Ascending aorta (tissue), 2 donors: ENCODE measurements at regions not wholly inside any gene's neighbourhood (a gene's known extent, or its start where the extent isn't known, plus 50 kb on each side); places are given as distances from the start of the nearest gene placed in this dataset.

Source experiments
- DNase-seq, 2 donors: peaks; one replicate each; pipeline ENCODE4 v3.0.0-alpha.2; 2019; ENCODE audit warnings: low spot score in 2 of 2
- H3K27ac ChIP-seq, 2 donors: fragments of 200-600 bp; sonication (generic); one replicate each; pipeline ENCODE4 v1.5.1; 2016 to 2017; ENCODE audit warnings: mild to moderate bottlenecking in 1 of 2
- H3K27me3 ChIP-seq: fragments of 200-600 bp; sonication (generic); one replicate; pipeline ENCODE4 v1.5.1; 2017
- H3K36me3 ChIP-seq, 2 donors: fragments of 200-600 bp; sonication (generic); one replicate each; pipeline ENCODE4 v1.5.1; 2016
- H3K4me1 ChIP-seq, 2 donors: fragments of 200-600 bp; sonication (generic); one replicate each; pipeline ENCODE4 v1.5.1; 2016 to 2017; ENCODE audit warnings: mild to moderate bottlenecking in 1 of 2
- H3K4me3 ChIP-seq, 2 donors: fragments of 200-600 bp; sonication (generic); one replicate each; pipeline ENCODE4 v1.5.1; 2016 to 2017; ENCODE audit warnings: mild to moderate bottlenecking in 1 of 2
- H3K9me3 ChIP-seq, 2 donors: fragments of 200-600 bp; sonication (generic); one replicate each; pipeline ENCODE4 v1.5.1; 2016
- intact Hi-C: fragments of 100-400 bp; cut with DNase I; formaldehyde crosslinking; loops from one replicate; pipeline ENCODE4 v1.15.1; 2023
- TF ChIP-seq, protein P1 (sequence below), 3 experiments: fragments of 200-600 bp in 2 of 3; fragments of 450-650 bp in 1 of 3; sonication (generic) in 2 of 3; IDR thresholded peaks; one replicate each; pipeline ENCODE4 v1.5.1; 2016 to 2019; ENCODE audit warnings: antibody characterized with exemption in 3 of 3, mild to moderate bottlenecking in 1 of 3, moderate library complexity in 1 of 3

DNA sequence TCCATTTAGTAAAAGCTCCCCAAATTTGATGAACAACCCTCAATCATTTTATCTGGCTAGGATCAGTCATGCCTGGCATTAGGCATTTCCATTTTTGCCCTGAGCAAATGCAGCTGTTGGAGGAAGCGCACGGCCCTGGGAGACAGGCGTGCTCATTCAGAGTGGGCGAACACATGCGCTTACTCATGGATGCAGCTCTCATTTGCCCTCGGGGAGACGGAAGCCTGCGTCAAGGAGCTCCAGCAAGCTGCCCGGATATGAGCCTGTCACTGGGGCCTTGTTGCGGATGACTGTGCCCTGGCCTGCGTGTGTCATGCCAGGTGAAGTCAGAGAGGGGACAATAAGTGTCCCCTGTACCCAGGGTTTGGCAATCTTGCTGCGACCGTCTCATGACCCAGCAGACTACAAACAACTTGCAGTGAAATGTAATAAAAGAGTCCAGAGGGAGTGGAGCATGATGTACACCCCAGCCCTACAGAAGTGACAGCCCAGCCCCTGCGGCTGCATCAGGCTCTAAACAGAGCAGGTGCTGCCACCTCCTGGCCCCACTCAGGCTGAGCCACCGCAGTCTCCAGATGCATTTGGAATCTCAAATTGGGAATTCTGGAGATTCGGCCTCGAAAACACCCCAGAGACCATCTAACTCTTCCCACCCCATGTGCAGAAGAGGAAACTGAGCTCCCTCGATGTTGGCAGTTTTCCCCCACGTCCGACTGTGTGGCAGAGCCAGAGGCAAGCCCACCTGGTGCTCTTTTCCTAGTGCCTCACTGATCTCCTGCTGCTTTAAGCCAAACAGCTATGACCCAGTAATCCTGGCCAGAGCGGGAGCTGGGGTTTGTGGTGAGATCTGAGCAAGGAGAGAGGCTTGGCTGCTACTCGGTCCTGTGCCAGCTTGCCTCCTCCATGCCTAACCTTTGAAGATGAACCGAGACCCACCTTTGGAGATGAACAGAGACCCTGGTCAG lies 105.0 kb upstream of the ALK start:
- TF ChIP-seq, protein P1, sequence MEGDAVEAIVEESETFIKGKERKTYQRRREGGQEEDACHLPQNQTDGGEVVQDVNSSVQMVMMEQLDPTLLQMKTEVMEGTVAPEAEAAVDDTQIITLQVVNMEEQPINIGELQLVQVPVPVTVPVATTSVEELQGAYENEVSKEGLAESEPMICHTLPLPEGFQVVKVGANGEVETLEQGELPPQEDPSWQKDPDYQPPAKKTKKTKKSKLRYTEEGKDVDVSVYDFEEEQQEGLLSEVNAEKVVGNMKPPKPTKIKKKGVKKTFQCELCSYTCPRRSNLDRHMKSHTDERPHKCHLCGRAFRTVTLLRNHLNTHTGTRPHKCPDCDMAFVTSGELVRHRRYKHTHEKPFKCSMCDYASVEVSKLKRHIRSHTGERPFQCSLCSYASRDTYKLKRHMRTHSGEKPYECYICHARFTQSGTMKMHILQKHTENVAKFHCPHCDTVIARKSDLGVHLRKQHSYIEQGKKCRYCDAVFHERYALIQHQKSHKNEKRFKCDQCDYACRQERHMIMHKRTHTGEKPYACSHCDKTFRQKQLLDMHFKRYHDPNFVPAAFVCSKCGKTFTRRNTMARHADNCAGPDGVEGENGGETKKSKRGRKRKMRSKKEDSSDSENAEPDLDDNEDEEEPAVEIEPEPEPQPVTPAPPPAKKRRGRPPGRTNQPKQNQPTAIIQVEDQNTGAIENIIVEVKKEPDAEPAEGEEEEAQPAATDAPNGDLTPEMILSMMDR (IDR thresholded peaks at IDR 0.05): peak in 1 of 3 experiments; percentile 10
- intact Hi-C loops: no loop called here
- no peaks in the 10 kb centered on the region for H3K36me3 ChIP-seq
- no peak overlapping the region for H3K4me3 ChIP-seq
- no peaks in the 10 kb centered on the region for H3K27me3 ChIP-seq
- no peaks in the 10 kb centered on the region for H3K9me3 ChIP-seq
- no peaks in the 10 kb centered on the region for H3K4me1 ChIP-seq
- DNase-seq: no peak
- no peak overlapping the region for H3K27ac ChIP-seq

DNA sequence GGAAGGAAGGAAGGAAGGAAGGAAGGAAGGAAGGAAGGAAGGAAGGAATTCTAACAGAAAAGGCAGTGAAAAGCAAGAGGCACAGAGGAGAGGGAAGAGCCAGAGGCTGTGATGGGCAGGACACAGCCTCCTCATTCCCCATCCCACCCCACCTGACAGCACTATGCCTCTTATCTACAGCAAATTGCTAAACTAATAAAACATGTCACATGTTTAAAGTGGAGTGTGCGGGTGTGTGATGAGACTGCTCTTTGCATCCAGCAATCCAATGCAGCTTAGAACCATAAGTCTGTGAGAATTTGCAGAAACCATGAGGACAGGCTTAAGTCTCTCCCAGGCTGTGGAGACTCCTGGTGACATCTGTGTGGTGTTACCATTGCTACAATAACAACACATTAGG lies 108.4 kb upstream of the ALK start:
- no peak overlapping the region for H3K4me3 ChIP-seq
- TF ChIP-seq, protein P1 (IDR thresholded peaks at IDR 0.05): no peak
- no peaks in the 10 kb centered on the region for H3K27me3 ChIP-seq
- H3K36me3 ChIP-seq: no peaks in the 10 kb centered on the region
- H3K9me3 ChIP-seq: no peaks in the 10 kb centered on the region
- no peak for DNase-seq
- no peaks in the 10 kb centered on the region for H3K4me1 ChIP-seq
- intact Hi-C loops: no loop called here
- H3K27ac ChIP-seq: no peak overlapping the region

DNA sequence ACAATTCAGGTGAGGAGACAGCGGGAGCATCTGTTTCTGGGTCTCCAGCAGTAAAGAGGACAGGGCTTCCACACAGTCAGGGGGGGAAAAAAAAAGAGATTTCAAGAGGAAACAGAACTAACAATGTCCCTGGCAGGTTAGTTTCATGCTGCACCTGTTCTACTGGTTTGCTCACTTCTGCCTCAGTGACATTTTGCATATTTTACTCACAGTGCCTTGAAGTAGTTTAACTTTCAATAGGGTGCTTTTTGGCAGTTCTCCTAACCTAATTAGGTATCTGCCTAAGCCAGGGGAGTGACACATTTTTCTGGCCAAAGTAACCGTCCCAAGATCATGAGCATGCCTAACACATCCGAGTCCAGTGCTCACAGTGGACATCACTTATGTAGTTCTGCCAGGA lies 109.0 kb upstream of the ALK start:
- Histone ChIP-seq H3K27me3 (no peaks in the 10 kb centered on the region), H3K9me3 (no peaks in the 10 kb centered on the region), H3K36me3 (no peaks in the 10 kb centered on the region), H3K27ac (no peak overlapping the region), H3K4me1 (no peaks in the 10 kb centered on the region), H3K4me3 (no peak overlapping the region)
- intact Hi-C loops: no loop called here
- TF ChIP-seq, protein P1 (IDR thresholded peaks at IDR 0.05): no peak
- DNase-seq: no peak

DNA sequence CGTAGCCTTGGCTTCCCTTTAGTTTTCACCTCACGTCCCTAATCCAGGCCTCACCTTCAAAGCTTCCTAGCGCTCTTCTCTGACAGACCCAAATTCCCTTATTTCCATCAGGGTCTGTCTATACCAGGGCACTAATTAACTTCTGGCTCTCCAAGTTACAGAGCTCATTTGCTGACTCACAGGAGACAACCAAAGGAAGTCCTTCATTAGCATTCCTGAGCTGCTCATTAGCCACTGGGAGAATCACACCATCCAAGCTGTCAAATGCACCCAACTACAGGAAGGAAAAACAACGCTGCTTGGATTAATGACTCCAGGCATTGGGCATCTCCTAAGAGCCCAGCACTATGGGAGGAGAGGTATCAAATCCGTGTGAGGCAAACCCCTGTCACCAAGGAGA lies 109.8 kb upstream of the ALK start:
- intact Hi-C loops: no loop called here
- Histone ChIP-seq H3K4me3 (no peak overlapping the region), H3K36me3 (no peaks in the 10 kb centered on the region), H3K27me3 (no peaks in the 10 kb centered on the region), H3K9me3 (no peaks in the 10 kb centered on the region), H3K4me1 (no peaks in the 10 kb centered on the region), H3K27ac (no peak overlapping the region)
- no peak for DNase-seq
- TF ChIP-seq, protein P1 (IDR thresholded peaks at IDR 0.05): no peak

DNA sequence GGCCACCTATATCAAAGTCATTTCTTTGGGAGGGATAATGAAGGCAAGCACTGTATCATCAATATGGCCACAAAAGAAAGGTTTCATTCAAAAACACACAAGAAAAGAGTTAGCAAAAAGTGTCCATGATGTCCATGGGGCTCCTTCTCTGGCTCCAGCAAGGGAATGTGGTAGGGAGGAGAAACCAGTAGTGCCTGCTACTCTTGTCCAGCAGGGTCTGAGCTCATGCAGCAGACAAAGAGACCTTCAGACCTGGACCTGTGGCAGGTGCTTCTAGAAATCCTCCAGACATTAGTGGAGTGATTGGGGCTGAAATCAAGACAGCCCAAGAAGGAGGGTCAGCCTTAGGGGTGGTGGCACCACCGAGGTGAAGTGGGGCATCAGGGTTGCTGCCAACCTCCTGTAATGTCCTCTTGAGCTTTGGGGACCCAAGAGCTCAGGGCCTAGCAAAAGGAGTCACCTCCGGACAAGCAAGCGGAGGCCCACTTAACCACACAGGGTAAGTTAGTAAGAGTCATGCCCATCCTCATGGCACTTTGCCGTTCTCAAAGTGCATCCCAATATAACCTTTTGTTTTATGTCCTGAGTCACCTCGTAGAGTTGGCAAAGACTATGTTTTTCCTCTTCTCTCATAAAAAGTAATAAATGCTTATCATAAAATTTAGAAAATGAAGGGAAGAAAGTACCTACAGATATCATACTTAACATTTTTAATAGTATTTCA lies 112.6 kb upstream of the YPEL5 start:
- Histone ChIP-seq H3K4me3 (no peak overlapping the region), H3K27me3 (no peaks in the 10 kb centered on the region), H3K9me3 (no peaks in the 10 kb centered on the region), H3K4me1 (no peaks in the 10 kb centered on the region), H3K36me3 (no peaks in the 10 kb centered on the region), H3K27ac (no peak overlapping the region)
- intact Hi-C loops: no loop called here
- TF ChIP-seq, protein P1 (IDR thresholded peaks at IDR 0.05): no peak
- no peak for DNase-seq
